WTC11 (cell line): ENCODE measurements at regions not wholly inside any gene's neighbourhood (a gene's known extent, or its start where the extent isn't known, plus 50 kb on each side); places are given as distances from the start of the nearest gene placed in this dataset.

Experiments used
- ATAC-seq: fragments of 200-7000 bp; cut with Tn5 transposase; 2 replicates; pipeline ENCODE4 v1.10.0; 2021; ENCODE audit warnings: mild to moderate bottlenecking, moderate library complexity
- CTCF ChIA-PET: fragments of 300-600 bp; sonication (Branson Sonifier 250); formaldehyde crosslinking; loops from one replicate; lab custom pipeline; 2021; ENCODE audit warnings: antibody characterized with exemption; lab: Charles Lee
- POLR2A ChIA-PET: fragments of 350-600 bp; sonication (Branson Sonifier 250); formaldehyde crosslinking; loops from one replicate; lab custom pipeline; 2021; ENCODE audit warnings: antibody characterized with exemption; lab: Charles Lee
- DNase-seq: peaks from one replicate; pipeline ENCODE4 v3.0.0; 2021; ENCODE audit warnings: low spot score
- H3K27ac Mint-ChIP-seq: 2 replicates; pipeline ENCODE4 v1.8.0; 2021; ENCODE audit warnings: mixed read lengths
- H3K27me3 Mint-ChIP-seq: 2 replicates; pipeline ENCODE4 v1.8.0; 2021; ENCODE audit warnings: low read depth, mild to moderate bottlenecking, moderate library complexity, mixed read lengths
- H3K36me3 Mint-ChIP-seq: 2 replicates; pipeline ENCODE4 v1.8.0; 2021; ENCODE audit warnings: mixed read lengths
- H3K4me1 Mint-ChIP-seq: 2 replicates; pipeline ENCODE4 v1.8.0; 2022; ENCODE audit warnings: mixed read lengths
- H3K4me3 Mint-ChIP-seq: 2 replicates; pipeline ENCODE4 v1.8.0; 2021; ENCODE audit warnings: mild to moderate bottlenecking, moderate library complexity, mixed read lengths
- H3K9me3 Mint-ChIP-seq: 2 replicates; pipeline ENCODE4 v1.8.0; 2021; ENCODE audit warnings: mixed read lengths
- E2F5 ChIP-seq: sonication (generic); formaldehyde crosslinking; IDR thresholded peaks from 2 replicates; pipeline ENCODE4 v1.8.1; 2022; ENCODE audit warnings: mild to moderate bottlenecking, moderate library complexity, missing genetic modification reagents
- HMGA2 ChIP-seq: fragments of 250-450 bp; sonication (Bioruptor Pico); IDR thresholded peaks from 2 replicates; pipeline ENCODE4 v1.4.0; 2021; ENCODE audit warnings: mild to moderate bottlenecking, moderate library complexity
- HMGXB4 ChIP-seq: sonication (generic); formaldehyde crosslinking; IDR thresholded peaks from 2 replicates; pipeline ENCODE4 v1.8.1; 2023; ENCODE audit warnings: mild to moderate bottlenecking, moderate library complexity, missing genetic modification reagents
- SMAD4 ChIP-seq: sonication (generic); formaldehyde crosslinking; IDR thresholded peaks from 2 replicates; pipeline ENCODE4 v1.8.0; 2022; ENCODE audit warnings: mild to moderate bottlenecking, missing genetic modification reagents
- ZNF232 ChIP-seq: sonication (generic); formaldehyde crosslinking; IDR thresholded peaks from 2 replicates; pipeline ENCODE4 v1.8.0; 2022; ENCODE audit warnings: mild to moderate bottlenecking, missing genetic modification reagents
- TF ChIP-seq, protein P1 (sequence below): sonication (generic); formaldehyde crosslinking; IDR thresholded peaks from 2 replicates; pipeline ENCODE4 v1.8.0; 2022; ENCODE audit warnings: missing genetic modification reagents
- TF ChIP-seq, protein P2 (sequence below): fragments of 250-450 bp; sonication (Bioruptor Pico); conservative IDR thresholded peaks from 2 replicates; pipeline ENCODE4 v1.9.0; 2021; ENCODE audit warnings: mild to moderate bottlenecking
- TF ChIP-seq, protein P3 (sequence below): sonication (generic); formaldehyde crosslinking; IDR thresholded peaks from 2 replicates; pipeline ENCODE4 v1.8.1; 2022; ENCODE audit warnings: low read depth, missing genetic modification reagents, borderline replicate concordance
- TF ChIP-seq, protein P4 (sequence below): fragments of 200-600 bp; IDR thresholded peaks from 2 replicates; pipeline ENCODE4 v1.8.0; 2022; ENCODE audit warnings: antibody characterized with exemption

DNA sequence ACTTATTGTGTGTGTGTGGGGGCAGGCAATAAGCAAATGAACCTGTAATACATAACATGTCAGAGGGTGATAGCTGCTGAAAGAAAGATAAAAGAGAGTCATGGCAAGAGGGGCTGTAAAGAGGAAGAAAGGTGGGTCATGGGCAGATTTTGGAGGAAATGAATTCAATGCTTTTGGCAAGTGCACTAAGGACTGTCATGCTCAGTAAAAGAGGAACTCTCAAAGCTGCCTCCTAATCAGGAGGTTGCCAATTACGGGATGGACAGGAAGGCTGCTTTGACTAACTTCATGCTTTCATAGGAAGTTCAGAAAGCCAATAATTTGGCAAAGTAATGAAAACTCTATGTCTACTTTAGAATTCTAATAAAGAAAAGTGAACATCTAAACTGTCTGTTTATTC lies 401.2 kb downstream of the SH2D4B start:
- TF ChIP-seq HMGXB4 (CRISPR knock-in tag) (no peak), E2F5 (no peak), ZNF232 (CRISPR knock-in tag) (no peak), SMAD4 (CRISPR knock-in tag) (no peak)
- TF ChIP-seq, protein P1, sequence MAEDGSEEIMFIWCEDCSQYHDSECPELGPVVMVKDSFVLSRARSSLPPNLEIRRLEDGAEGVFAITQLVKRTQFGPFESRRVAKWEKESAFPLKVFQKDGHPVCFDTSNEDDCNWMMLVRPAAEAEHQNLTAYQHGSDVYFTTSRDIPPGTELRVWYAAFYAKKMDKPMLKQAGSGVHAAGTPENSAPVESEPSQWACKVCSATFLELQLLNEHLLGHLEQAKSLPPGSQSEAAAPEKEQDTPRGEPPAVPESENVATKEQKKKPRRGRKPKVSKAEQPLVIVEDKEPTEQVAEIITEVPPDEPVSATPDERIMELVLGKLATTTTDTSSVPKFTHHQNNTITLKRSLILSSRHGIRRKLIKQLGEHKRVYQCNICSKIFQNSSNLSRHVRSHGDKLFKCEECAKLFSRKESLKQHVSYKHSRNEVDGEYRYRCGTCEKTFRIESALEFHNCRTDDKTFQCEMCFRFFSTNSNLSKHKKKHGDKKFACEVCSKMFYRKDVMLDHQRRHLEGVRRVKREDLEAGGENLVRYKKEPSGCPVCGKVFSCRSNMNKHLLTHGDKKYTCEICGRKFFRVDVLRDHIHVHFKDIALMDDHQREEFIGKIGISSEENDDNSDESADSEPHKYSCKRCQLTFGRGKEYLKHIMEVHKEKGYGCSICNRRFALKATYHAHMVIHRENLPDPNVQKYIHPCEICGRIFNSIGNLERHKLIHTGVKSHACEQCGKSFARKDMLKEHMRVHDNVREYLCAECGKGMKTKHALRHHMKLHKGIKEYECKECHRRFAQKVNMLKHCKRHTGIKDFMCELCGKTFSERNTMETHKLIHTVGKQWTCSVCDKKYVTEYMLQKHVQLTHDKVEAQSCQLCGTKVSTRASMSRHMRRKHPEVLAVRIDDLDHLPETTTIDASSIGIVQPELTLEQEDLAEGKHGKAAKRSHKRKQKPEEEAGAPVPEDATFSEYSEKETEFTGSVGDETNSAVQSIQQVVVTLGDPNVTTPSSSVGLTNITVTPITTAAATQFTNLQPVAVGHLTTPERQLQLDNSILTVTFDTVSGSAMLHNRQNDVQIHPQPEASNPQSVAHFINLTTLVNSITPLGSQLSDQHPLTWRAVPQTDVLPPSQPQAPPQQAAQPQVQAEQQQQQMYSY (CRISPR knock-in tag), result no peak
- TF ChIP-seq, protein P2, sequence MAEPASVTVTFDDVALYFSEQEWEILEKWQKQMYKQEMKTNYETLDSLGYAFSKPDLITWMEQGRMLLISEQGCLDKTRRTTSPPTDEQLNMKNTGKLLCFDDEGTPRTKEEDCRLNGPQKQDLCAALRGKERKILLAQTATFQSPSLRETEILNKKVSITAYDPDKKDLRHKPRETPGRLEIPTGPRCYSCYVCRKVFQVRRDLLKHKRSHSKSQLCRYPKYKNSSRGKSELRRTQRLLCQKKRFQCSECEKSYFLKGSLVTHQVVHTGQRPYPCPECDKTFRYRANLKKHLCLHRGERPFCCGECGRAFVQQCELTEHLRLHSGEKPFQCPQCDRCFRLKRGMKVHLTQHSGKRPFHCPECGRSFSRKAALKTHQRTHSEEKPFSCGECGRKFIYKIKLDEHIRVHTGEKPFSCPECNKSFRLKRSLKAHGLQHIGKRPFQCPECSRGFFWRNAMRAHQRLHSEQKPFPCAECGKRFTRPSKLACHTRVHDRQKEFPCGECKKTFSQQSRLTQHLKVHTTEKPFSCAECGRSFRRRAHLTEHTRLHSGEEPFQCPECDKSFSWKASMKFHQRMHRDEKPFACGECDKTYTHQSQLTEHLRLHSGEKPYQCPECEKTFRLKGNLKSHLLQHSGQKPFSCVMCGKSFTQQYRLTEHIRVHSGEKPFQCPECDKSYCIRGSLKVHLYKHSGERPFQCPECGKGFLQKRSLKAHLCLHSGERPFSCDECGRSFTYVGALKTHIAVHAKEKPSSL (CRISPR knock-in tag), result no peak
- TF ChIP-seq, protein P3, sequence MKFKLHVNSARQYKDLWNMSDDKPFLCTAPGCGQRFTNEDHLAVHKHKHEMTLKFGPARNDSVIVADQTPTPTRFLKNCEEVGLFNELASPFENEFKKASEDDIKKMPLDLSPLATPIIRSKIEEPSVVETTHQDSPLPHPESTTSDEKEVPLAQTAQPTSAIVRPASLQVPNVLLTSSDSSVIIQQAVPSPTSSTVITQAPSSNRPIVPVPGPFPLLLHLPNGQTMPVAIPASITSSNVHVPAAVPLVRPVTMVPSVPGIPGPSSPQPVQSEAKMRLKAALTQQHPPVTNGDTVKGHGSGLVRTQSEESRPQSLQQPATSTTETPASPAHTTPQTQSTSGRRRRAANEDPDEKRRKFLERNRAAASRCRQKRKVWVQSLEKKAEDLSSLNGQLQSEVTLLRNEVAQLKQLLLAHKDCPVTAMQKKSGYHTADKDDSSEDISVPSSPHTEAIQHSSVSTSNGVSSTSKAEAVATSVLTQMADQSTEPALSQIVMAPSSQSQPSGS (CRISPR knock-in tag), result no peak
- ChIA-PET CTCF (no interaction called here), POLR2A (no interaction called here)
- DNase-seq, result no peak
- Mint-ChIP-seq H3K27ac (no peak overlapping the region), H3K4me1 (peaks cover 11% of the 10 kb centered on the region), H3K27me3 (no peaks in the 10 kb centered on the region), H3K9me3 (no peaks in the 10 kb centered on the region), H3K36me3 (no peaks in the 10 kb centered on the region), H3K4me3 (no peak overlapping the region)
- ATAC-seq, result no peak

- Mint-ChIP-seq H3K4me3 (no peak overlapping the region), H3K36me3 (peaks cover 5% of the 10 kb centered on the region), H3K4me1 (peaks cover 48% of the 10 kb centered on the region), H3K9me3 (peaks cover 3% of the 10 kb centered on the region), H3K27ac (no peak overlapping the region), H3K27me3 (no peaks in the 10 kb centered on the region; the same call in 1 of the 2 replicates)
- CTCF ChIA-PET, result interaction anchor here (0.6 to 3.7 kb wide), 31 partner anchors 10 to 346 kb away, joined by 3 to 47 read pairs (median 4); no protein-coding TSS in a partner anchor
- DNase-seq (no peak), ATAC-seq (peak; percentile 98)
- POLR2A ChIA-PET, result no interaction called here
- TF ChIP-seq, protein P4, sequence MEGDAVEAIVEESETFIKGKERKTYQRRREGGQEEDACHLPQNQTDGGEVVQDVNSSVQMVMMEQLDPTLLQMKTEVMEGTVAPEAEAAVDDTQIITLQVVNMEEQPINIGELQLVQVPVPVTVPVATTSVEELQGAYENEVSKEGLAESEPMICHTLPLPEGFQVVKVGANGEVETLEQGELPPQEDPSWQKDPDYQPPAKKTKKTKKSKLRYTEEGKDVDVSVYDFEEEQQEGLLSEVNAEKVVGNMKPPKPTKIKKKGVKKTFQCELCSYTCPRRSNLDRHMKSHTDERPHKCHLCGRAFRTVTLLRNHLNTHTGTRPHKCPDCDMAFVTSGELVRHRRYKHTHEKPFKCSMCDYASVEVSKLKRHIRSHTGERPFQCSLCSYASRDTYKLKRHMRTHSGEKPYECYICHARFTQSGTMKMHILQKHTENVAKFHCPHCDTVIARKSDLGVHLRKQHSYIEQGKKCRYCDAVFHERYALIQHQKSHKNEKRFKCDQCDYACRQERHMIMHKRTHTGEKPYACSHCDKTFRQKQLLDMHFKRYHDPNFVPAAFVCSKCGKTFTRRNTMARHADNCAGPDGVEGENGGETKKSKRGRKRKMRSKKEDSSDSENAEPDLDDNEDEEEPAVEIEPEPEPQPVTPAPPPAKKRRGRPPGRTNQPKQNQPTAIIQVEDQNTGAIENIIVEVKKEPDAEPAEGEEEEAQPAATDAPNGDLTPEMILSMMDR, result peak; percentile 45; the same call in 1 of the 2 replicates
- TF ChIP-seq HMGA2, result no peak
Observed at GRCh38 chr10:80945264-80945880, 407.7 kb downstream of the SH2D4B start.
